HCT116 (cell line): ENCODE measurements at regions not wholly inside any gene's neighbourhood (a gene's known extent, or its start where the extent isn't known, plus 50 kb on each side); places are given as distances from the start of the nearest gene placed in this dataset.

Experiments
- ATAC-seq: fragments of 200-7000 bp; cut with Tn5 transposase; 2 replicates; pipeline ENCODE4 v1.9.1; 2020; ENCODE audit warnings: mild to moderate bottlenecking, moderate library complexity
- BruUV-seq: library from RNA; stranded (reverse); fragments of 400-500 nt; replicated peaks from 2 replicates; lab custom pipeline; 2021; lab: Mats Ljungman, UMichigan
- CTCF ChIA-PET: fragments of 300-600 bp; sonication (Branson Sonifier 250); formaldehyde crosslinking; loops from one replicate; lab custom pipeline; 2021; ENCODE audit warnings: antibody characterized with exemption; lab: Charles Lee
- POLR2A ChIA-PET: fragments of 300-600, 350-600 bp; sonication (Branson Sonifier 250); formaldehyde crosslinking; loops from one replicate; lab custom pipeline; 2021; ENCODE audit warnings: antibody characterized with exemption; lab: Charles Lee
- RAD21 ChIA-PET, 2 experiments: fragments of 300-600 bp; sonication (Branson Sonifier 250); formaldehyde crosslinking; loops; one replicate each; lab custom pipeline; 2023; ENCODE audit warnings: low total read pairs in 2 of 2; ENCODE audit not compliant: uncharacterized antibody in 2 of 2, unreplicated experiment in 2 of 2, low non-redundant PET in 1 of 2; lab: Charles Lee
- DNase-seq: peaks from one replicate; pipeline ENCODE4 v3.0.0-alpha.2; 2010; ENCODE audit warnings: low read depth, low spot score
- H2AFZ ChIP-seq: fragments of 200-600 bp; shearing (Covaris generic), sonication (generic); 2 replicates; pipeline ENCODE4 v1.6.1; 2017; ENCODE audit warnings: low read depth, mixed run types, mixed read lengths, antibody characterized with exemption, low read length; ENCODE audit not compliant: poor library complexity, severe bottlenecking
- H3K27ac ChIP-seq: 2 replicates; pipeline ENCODE4 v1.5.1; 2012; ENCODE audit warnings: low read depth, low read length
- H3K27me3 ChIP-seq: fragments of 200-600 bp; sonication (generic); 2 replicates; pipeline ENCODE4 v1.6.1; 2016; ENCODE audit warnings: mixed run types, low read length, mixed read lengths; ENCODE audit not compliant: insufficient read depth
- H3K36me3 ChIP-seq, 2 experiments: fragments of 200-500 bp in 1 of 2; fragments of 200-600 bp in 1 of 2; sonication (Bioruptor generic) in 1 of 2; sonication (generic) in 1 of 2; 2 replicates each; pipeline versions ENCODE4 v1.5.1 to v1.6.1; 2014 to 2016; ENCODE audit warnings: low read length in 2 of 2, inconsistent platforms in 1 of 2, mixed read lengths in 1 of 2, mixed run types in 1 of 2; ENCODE audit not compliant: insufficient read depth in 2 of 2, control insufficient read depth in 1 of 2
- H3K4me1 ChIP-seq, 2 experiments: fragments of 200-600 bp in 1 of 2; sonication (generic) in 1 of 2; 2 replicates each; pipeline versions ENCODE4 v1.5.1 to v1.6.1; 2012 to 2017; ENCODE audit warnings: low read length in 2 of 2, inconsistent platforms in 1 of 2, mild to moderate bottlenecking in 1 of 2, mixed read lengths in 1 of 2, mixed run types in 1 of 2, moderate library complexity in 1 of 2; ENCODE audit not compliant: insufficient read depth in 2 of 2, control insufficient read depth in 1 of 2
- H3K4me2 ChIP-seq: fragments of 200-600 bp; sonication (generic); 2 replicates; pipeline ENCODE4 v1.6.1; 2017; ENCODE audit warnings: mixed run types, low read length, mixed read lengths
- H3K4me3 ChIP-seq, 2 experiments: fragments of 200-600 bp in 1 of 2; sonication (generic) in 1 of 2; replicated peaks in 1 of 2; 2 replicates each; pipeline ENCODE4 v1.5.1; 2011 to 2016; ENCODE audit warnings: low read length in 2 of 2, control low read depth in 1 of 2, low read depth in 1 of 2, mild to moderate bottlenecking in 1 of 2, mixed read lengths in 1 of 2, mixed run types in 1 of 2
- H3K79me2 ChIP-seq: fragments of 200-600 bp; sonication (generic); 2 replicates; pipeline ENCODE4 v1.6.1; 2017; ENCODE audit warnings: mild to moderate bottlenecking, mixed run types, low read length, moderate library complexity, mixed read lengths; ENCODE audit not compliant: insufficient read depth
- H3K9ac ChIP-seq: fragments of 200-600 bp; sonication (generic); 2 replicates; pipeline ENCODE4 v1.6.1; 2016; ENCODE audit warnings: low read length, mixed read lengths
- H3K9me2 ChIP-seq: fragments of 200-600 bp; sonication (generic), shearing (Covaris generic); 2 replicates; pipeline ENCODE4 v1.6.1; 2017; ENCODE audit warnings: mixed run types, mild to moderate bottlenecking, moderate library complexity; ENCODE audit not compliant: insufficient read depth
- H3K9me3 ChIP-seq, 2 experiments: fragments of 200-500 bp in 1 of 2; fragments of 200-600 bp in 1 of 2; sonication (Bioruptor generic) in 1 of 2; sonication (generic) in 1 of 2; 2 replicates each; pipeline ENCODE4 v1.6.1; 2014 to 2017; ENCODE audit warnings: low read length in 2 of 2, mixed read lengths in 2 of 2, inconsistent platforms in 1 of 2, low read depth in 1 of 2, mild to moderate bottlenecking in 1 of 2, mixed run types in 1 of 2, moderate library complexity in 1 of 2; ENCODE audit not compliant: control insufficient read depth in 1 of 2, insufficient read depth in 1 of 2
- H4K20me1 ChIP-seq: fragments of 200-600 bp; sonication (generic), shearing (Covaris generic); 2 replicates; pipeline ENCODE4 v1.6.1; 2017; ENCODE audit warnings: mixed run types, mild to moderate bottlenecking, moderate library complexity; ENCODE audit not compliant: insufficient read depth
- EGR1 ChIP-seq: IDR thresholded peaks from 2 replicates; pipeline ENCODE4 v1.6.1; 2012; ENCODE audit warnings: low read depth
- ELF1 ChIP-seq: IDR thresholded peaks from 2 replicates; pipeline ENCODE4 v1.6.1; 2012; ENCODE audit warnings: low read depth, borderline replicate concordance
- EZH2 ChIP-seq: fragments of 200-600 bp; sonication (generic); IDR thresholded peaks from 2 replicates; pipeline ENCODE4 v1.6.1; 2017; ENCODE audit warnings: antibody characterized with exemption, mixed run types
- FOSL1 ChIP-seq: IDR thresholded peaks from 2 replicates; pipeline ENCODE4 v1.6.1; 2012; ENCODE audit warnings: low read depth
- JUND ChIP-seq: IDR thresholded peaks from 2 replicates; pipeline ENCODE4 v1.6.1; 2012
- MAX ChIP-seq: IDR thresholded peaks from 2 replicates; pipeline ENCODE4 v1.6.1; 2012
- POLR2A ChIP-seq: IDR thresholded peaks from 2 replicates; pipeline ENCODE4 v1.7.0; 2011; ENCODE audit warnings: borderline replicate concordance; ENCODE audit not compliant: insufficient read depth, insufficient read length; ENCODE audit errors: extremely low read depth
- POLR2AphosphoS5 ChIP-seq: IDR thresholded peaks from 2 replicates; pipeline ENCODE4 v1.6.1; 2011; ENCODE audit warnings: mild to moderate bottlenecking, low read depth, low read length, moderate library complexity
- RAD21 ChIP-seq: IDR thresholded peaks from 2 replicates; pipeline ENCODE4 v1.6.1; 2012; ENCODE audit warnings: low read depth, mild to moderate bottlenecking
- REST ChIP-seq: IDR thresholded peaks from 2 replicates; pipeline ENCODE4 v1.6.1; 2012; ENCODE audit warnings: low read depth
- SIN3A ChIP-seq: IDR thresholded peaks from 2 replicates; pipeline ENCODE4 v1.6.1; 2012; ENCODE audit warnings: low read depth
- SP1 ChIP-seq: IDR thresholded peaks from 2 replicates; pipeline ENCODE4 v1.6.1; 2012; ENCODE audit warnings: low read depth
- SRF ChIP-seq: IDR thresholded peaks from 2 replicates; pipeline ENCODE4 v1.6.1; 2012; ENCODE audit warnings: low read depth
- TCF7L2 ChIP-seq: IDR thresholded peaks from 2 replicates; pipeline ENCODE4 v1.7.0; 2011; ENCODE audit warnings: borderline replicate concordance, inconsistent platforms; ENCODE audit not compliant: insufficient read depth, insufficient read length; ENCODE audit errors: extremely low read depth
- YY1 ChIP-seq: IDR thresholded peaks from 2 replicates; pipeline ENCODE4 v1.6.1; 2011; ENCODE audit warnings: low read length, low read depth, moderate library complexity, mild to moderate bottlenecking; ENCODE audit not compliant: insufficient replicate concordance; ENCODE audit errors: extremely low read depth
- ZFX ChIP-seq: fragments of 450-650 bp; IDR thresholded peaks from 2 replicates; pipeline ENCODE4 v1.6.1; 2017
- ZNF274 ChIP-seq: fragments of 200-500 bp; sonication (Bioruptor generic); IDR thresholded peaks from 2 replicates; pipeline ENCODE4 v1.6.1; 2014; ENCODE audit warnings: mild to moderate bottlenecking, low read depth, low read length, inconsistent platforms
- intact Hi-C: fragments of 100-400 bp; cut with micrococcal nuclease; formaldehyde crosslinking; loops from 2 replicates; pipeline ENCODE4 v1.10.0; 2022

- ChIA-PET POLR2A (no interaction called here), RAD21 (no interaction called here), CTCF (no interaction called here)
- no peaks in the 10 kb centered on the region for H3K27me3 ChIP-seq
- no peaks in the 10 kb centered on the region for H3K79me2 ChIP-seq
- H3K9me2 ChIP-seq: no peaks in the 10 kb centered on the region
- no peak overlapping the region for H3K4me2 ChIP-seq
- H3K4me1 ChIP-seq: no peaks in the 10 kb centered on the region
- H3K27ac ChIP-seq: no peak overlapping the region
- H4K20me1 ChIP-seq: no peaks in the 10 kb centered on the region
- BruUV-seq: no TSS peak
- H3K36me3 ChIP-seq: no peaks in the 10 kb centered on the region
- no peak overlapping the region for H3K9ac ChIP-seq
- TF ChIP-seq FOSL1: no peak
- intact Hi-C loops: no loop called here
- no peaks in the 10 kb centered on the region; a peak in 1 of 4 replicates for H3K9me3 ChIP-seq
- H3K4me3 ChIP-seq: no peak overlapping the region
- DNase-seq (no peak), ATAC-seq (no peak)
- H2AFZ ChIP-seq: no peak overlapping the region
Observed at GRCh38 chr12:76208129-76208528, 123.6 kb upstream of the NAP1L1 start.

GRCh38 chr12:76206677-76207072, 122.2 kb upstream of the NAP1L1 start:
- intact Hi-C loops: no loop called here
- ATAC-seq (no peak), DNase-seq (no peak)
- H3K4me1 ChIP-seq: no peaks in the 10 kb centered on the region
- H3K79me2 ChIP-seq: no peaks in the 10 kb centered on the region
- TF ChIP-seq RAD21 (no peak), POLR2AphosphoS5 (no peak), REST (no peak), EZH2 (no peak), MAX (no peak), TCF7L2 (no peak), POLR2A (no peak), ZFX (no peak), ELF1 (no peak), YY1 (no peak), EGR1 (no peak), SP1 (no peak), ZNF274 (no peak), JUND (no peak), SRF (no peak), FOSL1 (no peak), SIN3A (no peak)
- H2AFZ ChIP-seq: no peak overlapping the region
- no peak overlapping the region for H3K4me2 ChIP-seq
- no peaks in the 10 kb centered on the region for H3K36me3 ChIP-seq
- RAD21 ChIA-PET: no interaction called here
- no peak overlapping the region for H3K4me3 ChIP-seq
- no peaks in the 10 kb centered on the region for H4K20me1 ChIP-seq
- CTCF ChIA-PET: no interaction called here
- H3K9ac ChIP-seq: no peak overlapping the region
- POLR2A ChIA-PET: no interaction called here
- no peak overlapping the region for H3K27ac ChIP-seq
- H3K27me3 ChIP-seq: no peaks in the 10 kb centered on the region
- no peaks in the 10 kb centered on the region; a peak in 1 of 4 replicates for H3K9me3 ChIP-seq
- no TSS peak for BruUV-seq
- H3K9me2 ChIP-seq: no peaks in the 10 kb centered on the region
